Bronchial epithelial cell (primary cell): ENCODE measurements at regions not wholly inside any gene's neighbourhood (a gene's known extent, or its start where the extent isn't known, plus 50 kb on each side); places are given as distances from the start of the nearest gene placed in this dataset.

ENCODE experiments used
- DNase-seq: peaks from one replicate; pipeline ENCODE4 v3.0.0-alpha.2; 2010; ENCODE audit warnings: low read depth
- FAIRE-seq: peaks from 2 replicates; lab custom pipeline; 2011; peaks lifted over from hg19 to GRCh38; lab: Jason Lieb, UNC
- H3K27me3 ChIP-seq: 2 replicates; pipeline ENCODE4 v1.5.1; 2011; ENCODE audit warnings: low read length; ENCODE audit not compliant: control insufficient read depth, insufficient read depth
- H3K36me3 ChIP-seq: 2 replicates; pipeline ENCODE4 v1.5.1; 2011; ENCODE audit warnings: low read length; ENCODE audit not compliant: control insufficient read depth, insufficient read depth
- H3K4me3 ChIP-seq: 2 replicates; pipeline ENCODE4 v1.5.1; 2011; ENCODE audit warnings: mild to moderate bottlenecking, low read depth, low read length, control low read depth
- TF ChIP-seq, protein P1 (sequence below): IDR thresholded peaks from 2 replicates; pipeline ENCODE4 v1.5.1; 2011; ENCODE audit warnings: mild to moderate bottlenecking, moderate library complexity, low read length, control low read depth, inconsistent platforms; ENCODE audit not compliant: insufficient read depth, severe bottlenecking

DNA sequence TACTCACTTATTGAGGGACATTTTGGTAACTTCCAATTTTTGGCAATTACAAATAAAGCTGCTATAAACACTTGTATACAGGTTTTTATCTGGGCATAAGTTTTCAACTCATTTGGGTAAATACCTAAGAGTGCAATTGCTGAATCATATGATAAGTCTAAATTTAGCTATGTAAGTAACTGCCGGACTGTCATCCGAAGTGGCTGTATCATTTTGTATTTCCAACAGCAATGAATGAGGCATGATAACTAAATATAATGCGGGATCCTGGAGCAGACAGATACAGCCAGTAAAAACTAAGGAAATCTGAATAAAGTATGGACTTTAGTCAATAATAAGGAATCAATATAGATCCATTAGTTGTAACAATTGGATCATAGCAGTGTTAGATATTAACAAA lies 156.5 kb upstream of the RMP24 start:
- H3K4me3 ChIP-seq, result no peak overlapping the region
- no peak for FAIRE-seq
- TF ChIP-seq, protein P1, sequence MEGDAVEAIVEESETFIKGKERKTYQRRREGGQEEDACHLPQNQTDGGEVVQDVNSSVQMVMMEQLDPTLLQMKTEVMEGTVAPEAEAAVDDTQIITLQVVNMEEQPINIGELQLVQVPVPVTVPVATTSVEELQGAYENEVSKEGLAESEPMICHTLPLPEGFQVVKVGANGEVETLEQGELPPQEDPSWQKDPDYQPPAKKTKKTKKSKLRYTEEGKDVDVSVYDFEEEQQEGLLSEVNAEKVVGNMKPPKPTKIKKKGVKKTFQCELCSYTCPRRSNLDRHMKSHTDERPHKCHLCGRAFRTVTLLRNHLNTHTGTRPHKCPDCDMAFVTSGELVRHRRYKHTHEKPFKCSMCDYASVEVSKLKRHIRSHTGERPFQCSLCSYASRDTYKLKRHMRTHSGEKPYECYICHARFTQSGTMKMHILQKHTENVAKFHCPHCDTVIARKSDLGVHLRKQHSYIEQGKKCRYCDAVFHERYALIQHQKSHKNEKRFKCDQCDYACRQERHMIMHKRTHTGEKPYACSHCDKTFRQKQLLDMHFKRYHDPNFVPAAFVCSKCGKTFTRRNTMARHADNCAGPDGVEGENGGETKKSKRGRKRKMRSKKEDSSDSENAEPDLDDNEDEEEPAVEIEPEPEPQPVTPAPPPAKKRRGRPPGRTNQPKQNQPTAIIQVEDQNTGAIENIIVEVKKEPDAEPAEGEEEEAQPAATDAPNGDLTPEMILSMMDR, result no peak

DNA sequence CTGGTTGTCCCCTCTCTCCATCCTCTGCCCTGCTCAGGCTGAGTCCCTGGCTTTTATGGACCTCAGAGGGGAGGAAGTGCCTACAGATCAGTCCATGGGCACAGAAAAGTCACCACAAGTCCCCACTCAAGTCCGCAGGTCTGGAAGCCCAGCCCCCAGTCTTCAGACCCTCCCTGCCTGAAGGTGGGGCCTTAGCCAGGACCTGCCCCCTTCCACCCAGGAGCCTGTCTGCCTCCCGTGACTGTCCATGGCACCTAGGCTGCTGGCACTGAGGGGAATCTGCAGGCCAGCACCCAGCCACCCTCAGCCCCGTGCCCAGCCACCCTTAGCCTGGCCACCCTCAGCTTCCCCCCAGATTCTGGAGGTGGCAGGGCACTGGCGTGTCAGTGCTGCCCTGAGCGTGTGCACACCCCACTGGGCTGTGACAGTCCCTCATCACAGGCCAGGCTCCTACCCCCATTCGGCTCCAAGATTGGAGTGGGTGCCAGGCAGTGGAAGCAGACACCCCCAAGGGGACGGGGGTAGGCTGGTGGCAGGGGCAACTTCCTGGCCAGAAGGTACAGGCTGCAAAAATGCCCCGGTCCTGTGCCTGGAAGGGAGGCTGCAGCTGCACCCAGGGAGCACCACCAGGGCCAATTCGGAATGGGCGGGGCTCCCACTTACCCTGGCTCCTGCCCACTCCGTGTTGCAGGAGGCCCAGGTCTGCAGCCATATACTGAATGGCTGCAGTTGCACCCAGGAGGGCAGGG lies 154.7 kb upstream of the RMP24 start:
- DNase-seq (no peak), FAIRE-seq (no peak)
- H3K36me3 ChIP-seq, result no peaks in the 10 kb centered on the region
- H3K27me3 ChIP-seq, result no peaks in the 10 kb centered on the region
- TF ChIP-seq, protein P1, result no peak
- no peak overlapping the region for H3K4me3 ChIP-seq

More for the DNA sequence above, 156.5 kb upstream of the RMP24 start:
- Histone ChIP-seq H3K27me3 (no peaks in the 10 kb centered on the region), H3K36me3 (no peaks in the 10 kb centered on the region)
- DNase-seq, result no peak

DNA sequence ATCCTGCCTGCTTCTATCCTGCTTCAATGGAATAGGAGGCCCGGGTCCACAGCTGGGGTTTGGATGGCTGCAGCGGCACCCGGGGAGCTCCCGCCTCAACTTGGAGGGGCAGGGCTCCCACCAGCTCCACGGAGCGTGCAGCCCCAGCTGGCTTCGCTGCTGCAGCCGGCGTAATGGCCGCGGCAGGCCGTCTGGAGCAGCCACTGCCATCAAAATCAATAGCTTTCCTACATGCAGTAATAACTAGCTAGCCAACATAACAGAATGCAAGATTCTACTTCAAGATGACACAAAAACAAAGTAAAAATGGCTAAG lies 154.2 kb upstream of the RMP24 start:
- no peak for FAIRE-seq
- DNase-seq, result no peak
- Histone ChIP-seq H3K36me3 (no peaks in the 10 kb centered on the region), H3K4me3 (no peak overlapping the region), H3K27me3 (no peaks in the 10 kb centered on the region)
- TF ChIP-seq, protein P1, result no peak

DNA sequence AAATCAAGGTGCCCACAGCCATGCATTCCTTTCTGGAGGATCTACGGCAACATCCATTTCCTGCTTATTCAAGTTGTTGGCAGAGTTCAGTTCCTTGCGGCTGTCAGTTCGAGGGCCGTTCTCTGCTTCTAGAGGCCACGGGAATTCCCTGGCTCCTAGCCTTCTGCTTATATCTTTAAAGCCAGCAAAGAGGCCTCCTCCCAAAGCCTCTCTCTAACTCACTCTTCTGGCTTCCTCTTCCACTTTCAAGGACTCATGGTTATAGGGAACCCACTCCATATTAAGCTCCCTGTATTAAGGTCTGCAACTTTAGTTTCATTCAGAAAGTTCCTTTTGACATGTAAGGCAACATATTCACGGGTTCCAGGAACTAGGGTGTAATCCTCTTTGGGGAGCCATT lies 150.1 kb upstream of the RMP24 start:
- Histone ChIP-seq H3K27me3 (no peaks in the 10 kb centered on the region), H3K36me3 (no peaks in the 10 kb centered on the region), H3K4me3 (no peak overlapping the region)
- FAIRE-seq (no peak), DNase-seq (no peak)
- TF ChIP-seq, protein P1, result no peak

DNA sequence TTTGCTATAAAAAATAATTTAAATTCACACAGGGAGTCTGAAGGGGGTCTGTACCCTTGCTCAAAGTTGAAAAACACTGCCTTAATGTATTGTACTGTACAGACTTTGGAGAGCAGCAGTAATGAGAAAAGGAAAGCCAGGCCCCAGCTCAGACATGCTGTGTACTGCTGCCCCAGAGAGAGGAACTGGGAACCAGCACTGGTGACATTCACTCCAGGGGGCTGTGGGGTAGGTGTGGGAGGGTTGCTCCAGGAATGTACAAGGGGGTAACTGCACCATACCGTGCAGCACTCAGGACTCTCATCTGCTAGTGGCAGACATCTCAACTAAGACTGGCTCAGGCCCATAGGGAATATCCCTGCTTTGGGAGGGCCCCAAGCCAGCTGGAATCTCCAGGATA lies 146.0 kb upstream of the RMP24 start:
- TF ChIP-seq, protein P1, result no peak
- DNase-seq, result no peak
- Histone ChIP-seq H3K27me3 (no peaks in the 10 kb centered on the region), H3K36me3 (no peaks in the 10 kb centered on the region), H3K4me3 (no peak overlapping the region)
- FAIRE-seq, result no peak
